B cell (primary cell): ENCODE measurements at regions not wholly inside any gene's neighbourhood (a gene's known extent, or its start where the extent isn't known, plus 50 kb on each side); places are given as distances from the start of the nearest gene placed in this dataset.

Experiments
- ATAC-seq: fragments of 200-7000 bp; cut with Tn5 transposase; one replicate; pipeline ENCODE4 v1.10.0; 2021; ENCODE audit warnings: low read depth, mild to moderate bottlenecking, moderate number of reproducible peaks, moderate library complexity
- CTCF ChIA-PET: fragments of 350-600 bp; sonication (Branson Sonifier 250); formaldehyde crosslinking; loops from one replicate; lab custom pipeline; 2021; ENCODE audit warnings: antibody characterized with exemption, inconsistent platforms; lab: Charles Lee
- POLR2A ChIA-PET: fragments of 350-600 bp; sonication (Branson Sonifier 250); formaldehyde crosslinking; loops from one replicate; lab custom pipeline; 2021; ENCODE audit warnings: antibody characterized with exemption; lab: Charles Lee
- DNase-seq: peaks from one replicate; pipeline ENCODE4 v3.0.0; 2013
- H2AFZ ChIP-seq: 2 replicates; pipeline ENCODE4 v1.6.1; 2012; ENCODE audit warnings: mild to moderate bottlenecking, low read depth, low read length; ENCODE audit not compliant: insufficient read depth, poor library complexity, severe bottlenecking
- H3K27ac ChIP-seq, 2 donors: 1 replicate in 1 of 2; 2 replicates in 1 of 2; pipeline ENCODE4 v1.5.1; 2012 to 2013; ENCODE audit warnings: low read length in 2 of 2, mild to moderate bottlenecking in 2 of 2, moderate library complexity in 1 of 2
- H3K27me3 ChIP-seq, 4 experiments: fragments of 200-600 bp in 1 of 4; sonication (generic) in 1 of 4; replicated peaks in 1 of 4; 1 replicate in 2 of 4; 2 replicates in 2 of 4; pipeline versions ENCODE4 v1.6.1 to v1.7.0; 2013 to 2016; ENCODE audit warnings: low read length in 3 of 4, mild to moderate bottlenecking in 2 of 4, mixed read lengths in 1 of 4, moderate library complexity in 1 of 4; ENCODE audit not compliant: insufficient read depth in 4 of 4, control insufficient read depth in 3 of 4; ENCODE audit errors: control extremely low read depth in 1 of 4
- H3K36me3 ChIP-seq, 2 experiments: replicated peaks in 1 of 2; 1 replicate in 1 of 2; 2 replicates in 1 of 2; pipeline versions ENCODE4 v1.6.1 to v1.7.1; 2013; ENCODE audit warnings: low read length in 1 of 2; ENCODE audit not compliant: insufficient read depth in 2 of 2, control insufficient read depth in 1 of 2; ENCODE audit errors: control extremely low read depth in 1 of 2, extremely low read depth in 1 of 2
- H3K4me1 ChIP-seq, 2 donors: fragments of 200-600 bp in 1 of 2; sonication (generic) in 1 of 2; 1 replicate in 1 of 2; 2 replicates in 1 of 2; pipeline versions ENCODE4 v1.5.1 to v1.6.1; 2013 to 2017; ENCODE audit warnings: low read length in 2 of 2; ENCODE audit not compliant: control insufficient read depth in 2 of 2, insufficient read depth in 2 of 2
- H3K4me2 ChIP-seq: replicated peaks from 2 replicates; pipeline ENCODE3; 2012; ENCODE audit warnings: mild to moderate bottlenecking, low read depth, low read length; ENCODE audit not compliant: poor library complexity, severe bottlenecking
- H3K4me3 ChIP-seq, 5 experiments: fragments of 200-600 bp in 1 of 5; sonication (generic) in 1 of 5; 1 replicate in 3 of 5; 2 replicates in 2 of 5; pipeline versions ENCODE4 v1.5.1 to v1.7.0; 2011 to 2016; ENCODE audit warnings: low read length in 4 of 5, mild to moderate bottlenecking in 4 of 5, low read depth in 2 of 5, control low read depth in 1 of 5, moderate library complexity in 1 of 5; ENCODE audit not compliant: insufficient read depth in 1 of 5; ENCODE audit errors: control extremely low read depth in 1 of 5, extremely low read depth in 1 of 5
- H3K79me2 ChIP-seq: fragments of 200-600 bp; sonication (generic); one replicate; pipeline ENCODE4 v1.6.0; 2016; ENCODE audit warnings: low read length; ENCODE audit not compliant: control insufficient read depth, insufficient read depth
- H3K9ac ChIP-seq: fragments of 200-600 bp; sonication (generic); 2 replicates; pipeline ENCODE4 v1.6.1; 2017; ENCODE audit warnings: mild to moderate bottlenecking, low read length, moderate library complexity
- H3K9me3 ChIP-seq, 3 donors: one replicate each; pipeline versions ENCODE4 v1.6.1 to v1.7.1; 2013; ENCODE audit warnings: low read length in 2 of 3; ENCODE audit not compliant: control insufficient read depth in 2 of 3, insufficient read depth in 1 of 3; ENCODE audit errors: control extremely low read depth in 1 of 3
- H4K20me1 ChIP-seq: 2 replicates; pipeline ENCODE4 v1.6.0; 2012; ENCODE audit warnings: mild to moderate bottlenecking, low read length; ENCODE audit not compliant: insufficient read depth, control insufficient read depth, poor library complexity, severe bottlenecking
- H3K27ac Mint-ChIP-seq: one replicate; pipeline ENCODE4 v1.8.0; 2021; ENCODE audit warnings: mixed read lengths
- H3K27me3 Mint-ChIP-seq: one replicate; pipeline ENCODE4 v1.8.0; 2021; ENCODE audit warnings: mixed read lengths
- H3K4me1 Mint-ChIP-seq: one replicate; pipeline ENCODE4 v1.8.0; 2021; ENCODE audit warnings: mixed read lengths
- H3K4me3 Mint-ChIP-seq: one replicate; pipeline ENCODE4 v1.8.0; 2021; ENCODE audit warnings: mixed read lengths
- H3K9me3 Mint-ChIP-seq: one replicate; pipeline ENCODE4 v1.8.0; 2022; ENCODE audit warnings: mixed read lengths; ENCODE audit not compliant: insufficient read depth
- EZH2 ChIP-seq: IDR thresholded peaks from 2 replicates; pipeline ENCODE4 v1.6.1; 2012; ENCODE audit warnings: borderline replicate concordance, low read depth, mild to moderate bottlenecking, moderate library complexity, low read length; ENCODE audit not compliant: insufficient read depth, poor library complexity, severe bottlenecking
- whole genome bisulfite sequencing: methylation state at CpG from one replicate; pipeline ENCODE4 v1.1.5; 2013; ENCODE audit warnings: missing lambda C conversion rate; ENCODE audit not compliant: insufficient coverage; 5-methylcytosine and 5-hydroxymethylcytosine counted together
- intact Hi-C: fragments of 100-400 bp; cut with micrococcal nuclease; formaldehyde crosslinking; loops from one replicate; pipeline ENCODE4 v1.10.0; 2022
- TF ChIP-seq, protein P1 (sequence below): fragments of 200-600 bp; IDR thresholded peaks from one replicate; pipeline ENCODE4 v1.8.0; 2022; ENCODE audit warnings: antibody characterized with exemption, mild to moderate bottlenecking

DNA sequence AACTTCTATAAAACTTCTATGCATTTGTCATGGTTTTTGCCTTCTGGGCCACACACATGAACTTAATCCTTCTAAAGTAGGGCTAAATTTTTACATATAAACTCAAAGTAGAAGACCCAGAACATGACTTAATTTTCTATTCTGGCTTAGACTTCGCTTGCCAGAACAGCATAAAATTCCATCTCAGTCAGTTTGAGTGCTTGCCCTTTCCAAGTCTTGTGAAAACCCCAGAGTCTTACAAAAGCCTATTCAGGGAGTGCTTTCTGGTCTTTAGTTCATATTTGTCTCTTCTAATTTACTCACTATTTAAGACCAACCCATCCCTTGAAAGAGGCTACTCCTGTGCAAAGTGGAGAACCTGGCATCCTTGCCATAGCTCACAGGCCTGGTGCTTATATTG is 201.6 kb upstream of the MEOX2 start:
- Mint-ChIP-seq H3K27ac (no peak overlapping the region), H3K9me3 (no peaks in the 10 kb centered on the region), H3K4me3 (no peak overlapping the region), H3K27me3 (no peaks in the 10 kb centered on the region), H3K4me1 (no peaks in the 10 kb centered on the region)
- no peak for DNase-seq
- Histone ChIP-seq H3K9me3 (no peaks in the 10 kb centered on the region), H3K79me2 (no peaks in the 10 kb centered on the region), H3K36me3 (no peaks in the 10 kb centered on the region), H3K4me3 (no peak overlapping the region), H3K27ac (no peak overlapping the region), H3K9ac (no peak overlapping the region), H3K27me3 (no peaks in the 10 kb centered on the region), H4K20me1 (no peaks in the 10 kb centered on the region), H3K4me2 (no peak overlapping the region), H3K4me1 (no peaks in the 10 kb centered on the region), H2AFZ (no peak overlapping the region)
- 70% methylated on average over 1 of the region's 1 CpG for WGBS
- TF ChIP-seq, protein P1, sequence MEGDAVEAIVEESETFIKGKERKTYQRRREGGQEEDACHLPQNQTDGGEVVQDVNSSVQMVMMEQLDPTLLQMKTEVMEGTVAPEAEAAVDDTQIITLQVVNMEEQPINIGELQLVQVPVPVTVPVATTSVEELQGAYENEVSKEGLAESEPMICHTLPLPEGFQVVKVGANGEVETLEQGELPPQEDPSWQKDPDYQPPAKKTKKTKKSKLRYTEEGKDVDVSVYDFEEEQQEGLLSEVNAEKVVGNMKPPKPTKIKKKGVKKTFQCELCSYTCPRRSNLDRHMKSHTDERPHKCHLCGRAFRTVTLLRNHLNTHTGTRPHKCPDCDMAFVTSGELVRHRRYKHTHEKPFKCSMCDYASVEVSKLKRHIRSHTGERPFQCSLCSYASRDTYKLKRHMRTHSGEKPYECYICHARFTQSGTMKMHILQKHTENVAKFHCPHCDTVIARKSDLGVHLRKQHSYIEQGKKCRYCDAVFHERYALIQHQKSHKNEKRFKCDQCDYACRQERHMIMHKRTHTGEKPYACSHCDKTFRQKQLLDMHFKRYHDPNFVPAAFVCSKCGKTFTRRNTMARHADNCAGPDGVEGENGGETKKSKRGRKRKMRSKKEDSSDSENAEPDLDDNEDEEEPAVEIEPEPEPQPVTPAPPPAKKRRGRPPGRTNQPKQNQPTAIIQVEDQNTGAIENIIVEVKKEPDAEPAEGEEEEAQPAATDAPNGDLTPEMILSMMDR = no peak
- TF ChIP-seq EZH2 = no peak
- ChIA-PET CTCF (no interaction called here), POLR2A (no interaction called here)
- intact Hi-C loops = no loop called here
- ATAC-seq = no peak

DNA sequence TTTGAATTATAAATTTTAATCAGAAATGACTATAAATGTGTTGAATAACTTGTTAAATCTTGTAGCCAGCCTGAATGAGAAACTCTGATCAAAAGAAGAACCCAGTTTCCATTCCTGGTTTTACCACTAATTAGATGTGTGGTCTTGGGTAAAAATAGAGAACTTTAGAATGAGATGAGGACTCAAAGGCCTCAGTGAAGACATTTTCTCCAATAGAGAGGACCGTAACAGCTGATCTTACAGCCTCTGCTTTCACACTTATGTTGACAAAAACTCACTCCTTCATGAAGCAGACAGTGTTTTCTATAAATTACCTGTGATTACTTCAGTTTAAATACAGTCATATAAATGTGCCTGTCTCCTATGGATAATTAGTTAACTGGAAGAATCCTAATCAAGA is 200.1 kb upstream of the MEOX2 start:
- Histone ChIP-seq H3K27ac (no peak overlapping the region), H3K4me3 (no peak overlapping the region), H3K4me2 (no peak overlapping the region), H3K79me2 (no peaks in the 10 kb centered on the region), H3K9me3 (no peaks in the 10 kb centered on the region), H3K36me3 (no peaks in the 10 kb centered on the region), H4K20me1 (no peaks in the 10 kb centered on the region), H3K4me1 (no peaks in the 10 kb centered on the region), H3K27me3 (no peaks in the 10 kb centered on the region), H3K9ac (no peak overlapping the region), H2AFZ (no peak overlapping the region)
- TF ChIP-seq, protein P1 = no peak
- TF ChIP-seq EZH2 = no peak
- Mint-ChIP-seq H3K4me3 (no peak overlapping the region), H3K27ac (no peak overlapping the region), H3K4me1 (no peaks in the 10 kb centered on the region), H3K27me3 (no peaks in the 10 kb centered on the region), H3K9me3 (peaks cover 3% of the 10 kb centered on the region)
- DNase-seq (no peak), ATAC-seq (no peak)
- ChIA-PET POLR2A (no interaction called here), CTCF (no interaction called here)
- WGBS = no CpG with 5 or more reads among the region's 1 CpG
- intact Hi-C loops = no loop called here
